SK-N-MC (cell line): ENCODE measurements at regions not wholly inside any gene's neighbourhood (a gene's known extent, or its start where the extent isn't known, plus 50 kb on each side); places are given as distances from the start of the nearest gene placed in this dataset.

ENCODE experiments used
- DNase-seq: peaks from one replicate; pipeline ENCODE4 v3.0.0-alpha.2; 2011; ENCODE audit warnings: low read depth, low spot score
- H3K27ac ChIP-seq: fragments of 200-600 bp; sonication (generic); 2 replicates; pipeline ENCODE4 v1.5.1; 2016; ENCODE audit warnings: mixed run types
- H3K36me3 ChIP-seq: fragments of 200-600 bp; sonication (generic); 2 replicates; pipeline ENCODE4 v1.6.1; 2017; ENCODE audit warnings: antibody characterized with exemption, low read length, mixed read lengths; ENCODE audit not compliant: insufficient read depth
- H3K4me3 ChIP-seq: fragments of 200-600 bp; sonication (generic); 2 replicates; pipeline ENCODE4 v1.5.1; 2016
- H3K9ac ChIP-seq: fragments of 200-600 bp; sonication (generic); 2 replicates; pipeline ENCODE4 v1.8.0; 2017; ENCODE audit warnings: mixed run types, mixed read lengths; ENCODE audit not compliant: insufficient read length
- H3K9me3 ChIP-seq: fragments of 200-600 bp; sonication (generic); 2 replicates; pipeline ENCODE4 v1.6.1; 2017; ENCODE audit warnings: low read depth, mild to moderate bottlenecking, antibody characterized with exemption, low read length, moderate library complexity, mixed read lengths
- EZH2 ChIP-seq: fragments of 200-600 bp; sonication (generic); IDR thresholded peaks from one replicate; pipeline ENCODE4 v1.6.1; 2017; ENCODE audit warnings: antibody characterized with exemption
- FOXP2 ChIP-seq: optimal IDR thresholded peaks from 2 replicates; pipeline ENCODE3; 2011; ENCODE audit warnings: mild to moderate bottlenecking, moderate library complexity; ENCODE audit not compliant: insufficient read depth; ENCODE audit errors: extremely low read length, control extremely low read depth
- POLR2AphosphoS5 ChIP-seq: IDR thresholded peaks from 2 replicates; pipeline ENCODE4 v1.6.1; 2012; ENCODE audit warnings: mild to moderate bottlenecking, low read depth, low read length, borderline replicate concordance

DNA sequence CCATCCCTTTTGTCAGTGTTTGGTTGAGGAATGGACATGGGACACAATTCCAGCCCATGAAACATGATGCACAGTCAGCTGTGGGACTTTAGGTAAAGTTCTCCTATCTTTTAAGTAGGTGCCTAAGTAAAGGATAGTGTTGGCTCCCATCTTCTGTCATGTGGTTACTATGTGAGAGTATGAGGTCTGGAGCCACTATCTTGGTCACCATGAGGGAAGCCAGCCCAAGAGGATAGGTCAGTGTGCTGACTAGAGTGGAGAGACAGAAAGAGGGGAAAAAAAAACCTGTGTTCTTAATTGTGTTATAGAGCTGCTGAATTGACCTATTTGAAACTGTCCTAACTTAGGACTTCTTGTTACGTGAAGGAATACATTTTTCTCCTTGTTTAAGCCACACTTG is 89.7 kb upstream of the NAMPT start:
- Histone ChIP-seq H3K4me3 (no peak overlapping the region), H3K9ac (no peak overlapping the region), H3K36me3 (no peaks in the 10 kb centered on the region), H3K27ac (no peak overlapping the region), H3K9me3 (no peaks in the 10 kb centered on the region)
- TF ChIP-seq EZH2 (no peak), FOXP2 (no peak), POLR2AphosphoS5 (no peak)
- DNase-seq, result no peak

DNA sequence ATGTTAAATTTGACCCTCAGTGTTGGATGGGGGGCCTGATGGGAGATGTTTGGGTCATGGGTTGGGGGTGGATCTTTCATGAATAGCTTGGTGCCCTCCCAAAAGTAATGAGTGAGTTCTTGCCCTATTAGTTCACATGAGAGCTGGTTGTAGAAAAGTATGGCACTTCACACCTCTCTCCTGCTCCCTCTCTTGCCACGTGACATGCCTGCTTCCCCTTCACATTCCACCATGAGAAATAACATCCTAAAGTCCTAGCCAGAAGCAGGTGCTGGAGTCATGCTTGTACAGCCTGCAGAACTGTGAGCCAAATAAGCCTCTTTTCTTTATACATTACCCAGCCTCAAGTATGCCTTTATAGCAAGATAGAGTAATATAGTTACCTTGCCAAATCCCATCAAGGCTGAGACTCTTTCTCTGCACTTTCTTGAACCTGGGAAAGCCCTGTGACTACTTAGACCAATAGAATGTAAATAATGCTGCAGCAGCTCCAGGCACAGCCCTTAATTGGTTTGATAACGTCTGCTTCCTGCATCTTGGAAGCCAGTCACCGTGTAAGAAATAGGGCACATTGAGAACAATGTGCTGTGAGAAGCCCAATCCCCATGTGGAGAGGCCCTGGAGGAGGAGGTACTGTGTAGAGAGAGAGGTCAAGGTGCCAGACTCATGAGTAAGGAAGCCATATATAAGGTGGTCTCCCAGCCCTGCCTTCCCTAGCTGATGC is 88.0 kb upstream of the NAMPT start:
- Histone ChIP-seq H3K9ac (no peak overlapping the region), H3K4me3 (no peak overlapping the region), H3K36me3 (no peaks in the 10 kb centered on the region), H3K9me3 (no peaks in the 10 kb centered on the region), H3K27ac (no peak overlapping the region)
- DNase-seq, result no peak
- TF ChIP-seq FOXP2, result no peak
- TF ChIP-seq EZH2, result no peak
- TF ChIP-seq POLR2AphosphoS5, result no peak

- no peak for DNase-seq
- Histone ChIP-seq H3K9me3 (no peaks in the 10 kb centered on the region), H3K27ac (no peak overlapping the region), H3K9ac (no peak overlapping the region), H3K4me3 (no peak overlapping the region), H3K36me3 (no peaks in the 10 kb centered on the region)
- TF ChIP-seq POLR2AphosphoS5 (no peak), EZH2 (no peak), FOXP2 (no peak)
Observed at GRCh38 chr7:106372126-106372525, 87.3 kb upstream of the NAMPT start.

- H3K27ac ChIP-seq, result no peak overlapping the region
- H3K9me3 ChIP-seq, result no peaks in the 10 kb centered on the region
- DNase-seq, result no peak
- H3K4me3 ChIP-seq, result no peak overlapping the region
- no peaks in the 10 kb centered on the region for H3K36me3 ChIP-seq
- TF ChIP-seq EZH2 (no peak), POLR2AphosphoS5 (no peak), FOXP2 (no peak)
- H3K9ac ChIP-seq, result no peak overlapping the region
Observed at GRCh38 chr7:106371629-106372028, 86.8 kb upstream of the NAMPT start.

- Histone ChIP-seq H3K36me3 (no peaks in the 10 kb centered on the region), H3K27ac (no peak overlapping the region), H3K9ac (no peak overlapping the region), H3K9me3 (no peaks in the 10 kb centered on the region), H3K4me3 (no peak overlapping the region)
- no peak for TF ChIP-seq EZH2
- no peak for TF ChIP-seq FOXP2
- no peak for TF ChIP-seq POLR2AphosphoS5
- DNase-seq, result no peak
Observed at GRCh38 chr7:106370542-106370941, 85.8 kb upstream of the NAMPT start.

DNA sequence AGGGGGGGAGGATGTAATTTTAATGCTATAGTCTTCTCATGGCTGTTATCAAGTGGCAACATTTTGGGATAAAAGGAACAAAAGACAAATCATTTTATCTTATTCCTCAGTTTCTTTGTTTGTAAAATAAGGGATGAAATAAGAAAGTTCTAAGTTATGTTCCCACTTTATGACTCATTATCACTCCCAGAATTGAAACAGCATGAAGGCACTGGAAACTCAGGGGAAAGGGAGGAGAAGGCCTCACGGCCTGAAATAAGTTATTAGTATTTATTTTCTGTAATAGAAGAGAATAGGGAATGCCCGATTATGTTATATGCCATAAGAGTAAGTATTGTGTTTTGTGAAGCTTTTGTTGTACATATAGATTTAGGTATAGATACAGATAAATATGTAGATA is 85.0 kb upstream of the NAMPT start:
- TF ChIP-seq POLR2AphosphoS5 (no peak), FOXP2 (no peak), EZH2 (no peak)
- no peak overlapping the region for H3K4me3 ChIP-seq
- no peak for DNase-seq
- H3K36me3 ChIP-seq, result no peaks in the 10 kb centered on the region
- no peak overlapping the region for H3K9ac ChIP-seq
- no peak overlapping the region for H3K27ac ChIP-seq
- H3K9me3 ChIP-seq, result no peaks in the 10 kb centered on the region

DNA sequence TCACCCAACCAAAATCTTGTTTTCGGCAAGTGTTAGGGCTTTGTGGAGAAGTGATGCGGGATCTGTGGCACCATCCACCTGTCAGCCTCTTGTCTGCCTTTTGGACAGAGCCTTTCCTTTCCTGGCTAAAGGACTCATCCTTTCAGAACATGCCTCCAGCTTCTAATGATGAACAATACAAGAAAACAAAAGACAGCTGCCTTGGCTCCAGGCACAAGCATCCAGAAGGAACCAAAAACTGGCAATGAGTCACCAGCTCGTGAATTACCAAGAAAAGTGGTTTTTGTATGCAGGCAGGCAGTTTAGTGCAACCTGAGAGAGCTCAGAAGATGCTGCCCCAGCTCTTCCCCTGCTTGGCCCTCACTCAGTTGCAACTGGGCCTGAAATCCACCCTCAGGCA is 84.6 kb upstream of the NAMPT start:
- no peaks in the 10 kb centered on the region for H3K36me3 ChIP-seq
- DNase-seq, result no peak
- H3K9ac ChIP-seq, result no peak overlapping the region
- H3K4me3 ChIP-seq, result no peak overlapping the region
- TF ChIP-seq POLR2AphosphoS5, result no peak
- no peak for TF ChIP-seq FOXP2
- no peak for TF ChIP-seq EZH2
- H3K27ac ChIP-seq, result no peak overlapping the region
- no peaks in the 10 kb centered on the region for H3K9me3 ChIP-seq

GRCh38 chr7:106367664-106368063 is 82.9 kb upstream of the NAMPT start:
- Histone ChIP-seq H3K9me3 (no peaks in the 10 kb centered on the region), H3K4me3 (no peak overlapping the region), H3K36me3 (no peaks in the 10 kb centered on the region), H3K9ac (no peak overlapping the region), H3K27ac (no peak overlapping the region)
- no peak for DNase-seq
- TF ChIP-seq EZH2, result no peak
- TF ChIP-seq POLR2AphosphoS5, result no peak

GRCh38 chr7:106367018-106367420 is 82.2 kb upstream of the NAMPT start:
- TF ChIP-seq POLR2AphosphoS5 (no peak), FOXP2 (no peak), EZH2 (no peak)
- Histone ChIP-seq H3K36me3 (no peaks in the 10 kb centered on the region), H3K27ac (no peak overlapping the region), H3K9me3 (no peaks in the 10 kb centered on the region), H3K9ac (no peak overlapping the region), H3K4me3 (no peak overlapping the region)
- no peak for DNase-seq
